Loucy (cell line): ENCODE measurements at regions not wholly inside any gene's neighbourhood (a gene's known extent, or its start where the extent isn't known, plus 50 kb on each side); places are given as distances from the start of the nearest gene placed in this dataset.

Experiments
- EZH2phosphoT487 ChIP-seq: fragments of 200-600 bp; IDR thresholded peaks from 2 replicates; pipeline ENCODE4 v1.6.1; 2018; ENCODE audit warnings: antibody characterized with exemption, mild to moderate bottlenecking, moderate library complexity, borderline replicate concordance
- TF ChIP-seq, protein P1 (sequence below): fragments of 200-600 bp; sonication (generic); conservative IDR thresholded peaks from 2 replicates; pipeline ENCODE4 v1.5.1; 2014; ENCODE audit warnings: mild to moderate bottlenecking, antibody characterized with exemption, low read length

DNA sequence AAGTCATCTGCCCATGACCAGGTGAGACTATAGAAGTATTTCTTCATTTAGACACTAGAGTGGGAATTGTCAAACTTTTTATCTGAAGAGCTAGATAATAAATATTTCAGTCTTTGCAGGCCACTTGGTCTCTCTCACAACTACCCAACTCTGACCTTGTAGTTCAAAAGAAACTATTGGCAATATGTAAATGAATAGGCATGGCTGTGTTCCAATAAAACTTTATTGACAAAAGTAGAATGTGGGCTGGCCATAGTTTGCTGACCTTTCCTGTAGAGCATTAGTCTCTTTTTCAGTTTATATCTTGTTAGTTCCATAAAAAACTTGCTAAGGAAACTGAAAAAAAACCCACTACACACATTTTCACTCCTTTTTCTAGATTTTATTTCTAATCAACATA, 535.5 kb downstream of the PRR16 start:
- TF ChIP-seq, protein P1, sequence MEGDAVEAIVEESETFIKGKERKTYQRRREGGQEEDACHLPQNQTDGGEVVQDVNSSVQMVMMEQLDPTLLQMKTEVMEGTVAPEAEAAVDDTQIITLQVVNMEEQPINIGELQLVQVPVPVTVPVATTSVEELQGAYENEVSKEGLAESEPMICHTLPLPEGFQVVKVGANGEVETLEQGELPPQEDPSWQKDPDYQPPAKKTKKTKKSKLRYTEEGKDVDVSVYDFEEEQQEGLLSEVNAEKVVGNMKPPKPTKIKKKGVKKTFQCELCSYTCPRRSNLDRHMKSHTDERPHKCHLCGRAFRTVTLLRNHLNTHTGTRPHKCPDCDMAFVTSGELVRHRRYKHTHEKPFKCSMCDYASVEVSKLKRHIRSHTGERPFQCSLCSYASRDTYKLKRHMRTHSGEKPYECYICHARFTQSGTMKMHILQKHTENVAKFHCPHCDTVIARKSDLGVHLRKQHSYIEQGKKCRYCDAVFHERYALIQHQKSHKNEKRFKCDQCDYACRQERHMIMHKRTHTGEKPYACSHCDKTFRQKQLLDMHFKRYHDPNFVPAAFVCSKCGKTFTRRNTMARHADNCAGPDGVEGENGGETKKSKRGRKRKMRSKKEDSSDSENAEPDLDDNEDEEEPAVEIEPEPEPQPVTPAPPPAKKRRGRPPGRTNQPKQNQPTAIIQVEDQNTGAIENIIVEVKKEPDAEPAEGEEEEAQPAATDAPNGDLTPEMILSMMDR: no peak
- TF ChIP-seq EZH2phosphoT487: no peak
